ENCODE measurements at regions not wholly inside any gene's neighbourhood (a gene's known extent, or its start where the extent isn't known, plus 50 kb on each side); places are given as distances from the start of the nearest gene placed in this dataset.
"Not testable (repeated sequence)": the region's sequence is repeated elsewhere in the genome, so short reads cannot be mapped to it uniquely, and the experiment has no call there.

DNA sequence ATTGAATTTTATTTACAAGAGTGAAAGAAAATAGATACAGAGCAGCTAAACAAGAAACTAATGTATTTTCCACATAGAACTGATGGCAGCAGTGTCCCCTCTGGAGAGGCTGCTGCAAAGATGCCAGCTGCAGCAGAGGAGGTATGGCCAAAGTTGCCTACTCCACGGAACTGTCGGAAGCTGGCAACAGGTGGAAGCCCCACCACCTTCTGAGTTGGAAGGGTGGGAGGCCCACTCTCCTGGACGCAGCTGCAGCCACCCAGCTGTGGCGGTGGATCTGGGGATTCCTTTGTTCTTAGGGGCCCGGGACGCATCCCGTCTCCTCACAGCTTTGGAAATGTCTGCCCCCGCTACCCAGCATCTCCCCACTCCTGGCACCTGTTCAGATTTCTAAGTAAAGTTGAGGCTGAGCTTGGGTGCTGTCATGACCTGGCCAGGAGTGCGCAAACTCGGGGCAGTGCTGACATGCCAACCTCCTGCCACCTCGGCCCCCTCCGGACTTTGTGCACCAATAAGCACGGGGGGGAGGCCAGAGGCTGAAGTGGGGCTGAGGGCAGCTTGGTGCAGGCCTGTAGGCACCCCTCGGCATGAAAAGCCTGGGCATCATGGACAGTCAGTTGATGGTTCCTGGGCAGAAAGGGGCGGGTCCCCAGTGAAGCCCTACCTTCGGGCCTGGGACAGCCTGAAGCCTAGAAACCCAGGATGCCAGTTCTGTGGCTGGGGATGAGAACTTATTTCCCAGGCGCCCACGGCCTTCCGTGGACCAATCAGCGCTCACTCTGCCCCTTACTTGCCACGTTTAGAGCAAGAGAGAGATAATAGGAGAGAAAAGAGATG is 1071.4 kb downstream of the JRKL start:
- no peak for DNase-seq (ENCODE audit: low read depth)
- in situ Hi-C loops (cut with HindIII; ENCODE audit: low pct_unique_long_range_greater_than_20kb, low sequenced_read_pairs) = no loop called here

DNA sequence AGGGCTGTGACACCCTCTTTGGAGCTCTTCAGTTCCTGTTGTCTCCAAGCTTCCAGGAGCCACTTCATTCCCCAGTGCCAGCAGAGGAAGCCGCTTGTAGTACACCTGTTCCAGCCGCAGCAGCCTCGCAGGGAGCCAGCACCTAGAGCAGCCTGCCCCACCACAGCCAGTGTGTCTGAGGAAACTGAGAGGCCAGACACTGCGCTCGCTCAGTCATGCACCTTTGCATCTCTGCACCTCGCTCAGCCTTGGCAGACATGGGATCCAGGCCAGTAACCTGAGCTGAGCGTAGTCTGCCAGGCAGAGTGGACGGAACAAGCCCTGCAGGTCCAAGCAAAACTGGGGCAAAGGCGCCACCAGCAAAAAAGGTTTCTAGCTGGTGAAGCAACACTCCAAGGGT is 1072.1 kb downstream of the JRKL start:
- in situ Hi-C loops (cut with HindIII; ENCODE audit: low pct_unique_long_range_greater_than_20kb, low sequenced_read_pairs) = no loop called here
- DNase-seq (ENCODE audit: low read depth) = no peak

DNA sequence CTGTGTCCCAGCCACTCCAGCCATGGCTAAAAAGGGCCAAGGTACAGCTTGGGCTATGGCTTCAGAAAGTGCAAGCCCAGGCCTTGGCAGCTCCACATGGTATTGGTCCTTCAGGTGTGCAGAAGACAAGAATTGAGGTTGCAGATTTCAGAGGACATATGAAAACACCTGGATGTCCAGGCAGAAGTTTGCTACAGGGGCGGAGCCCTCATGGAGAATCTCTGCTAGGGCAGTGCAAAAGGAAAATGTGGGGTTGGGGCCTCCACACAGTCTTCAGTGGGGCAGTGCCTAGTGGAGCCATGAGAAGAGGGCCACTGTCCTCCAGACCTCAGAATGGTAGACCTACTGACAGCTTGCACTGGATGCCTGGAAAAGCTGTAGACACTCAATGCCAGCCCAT is 1074.1 kb downstream of the JRKL start:
- no peak for DNase-seq (ENCODE audit: low read depth)
- in situ Hi-C loops (cut with HindIII; ENCODE audit: low pct_unique_long_range_greater_than_20kb, low sequenced_read_pairs) = no loop called here

DNA sequence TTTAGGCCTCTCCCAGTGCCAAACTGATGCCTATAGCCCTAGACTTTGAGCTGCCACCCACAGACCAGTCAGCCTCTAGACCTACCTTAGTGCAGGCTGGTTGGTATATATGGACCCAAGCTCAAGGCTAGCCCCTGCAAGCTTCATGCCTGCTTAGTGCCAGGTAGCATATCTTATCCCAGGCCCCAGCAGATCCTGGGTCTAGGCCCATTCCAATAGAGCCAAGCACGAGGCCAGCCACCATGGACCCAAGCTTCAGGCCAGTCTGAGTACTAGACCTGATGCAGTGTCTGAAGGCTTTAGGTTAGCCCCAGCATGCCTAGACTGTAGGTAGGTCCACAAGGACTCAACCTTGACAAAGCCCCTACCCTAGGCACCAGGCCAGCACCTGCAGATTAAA is 1081.7 kb downstream of the JRKL start:
- in situ Hi-C loops (cut with HindIII; ENCODE audit: low pct_unique_long_range_greater_than_20kb, low sequenced_read_pairs) = no loop called here
- DNase-seq (ENCODE audit: low read depth) = no peak

DNA sequence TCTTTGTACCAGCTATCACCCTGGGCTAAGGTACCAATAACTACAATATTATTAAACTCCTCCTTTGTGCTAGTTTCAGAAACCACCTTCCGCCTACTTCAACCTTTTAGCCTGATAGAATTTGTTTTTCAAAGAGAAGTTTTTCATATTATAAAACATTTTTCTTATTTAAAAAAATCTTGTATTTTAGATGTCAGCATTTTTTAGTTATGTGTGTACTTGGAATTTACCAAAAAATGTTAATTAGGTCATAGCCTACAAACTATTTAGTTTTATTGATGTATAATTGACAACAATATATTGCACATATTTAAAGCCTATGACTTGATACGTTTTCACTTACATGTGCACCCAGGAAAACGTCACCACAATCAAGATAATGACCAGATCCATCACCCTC is 1097.6 kb downstream of the JRKL start:
- no peak for DNase-seq (ENCODE audit: low read depth)
- in situ Hi-C loops (cut with HindIII; ENCODE audit: low pct_unique_long_range_greater_than_20kb, low sequenced_read_pairs) = no loop called here

DNA sequence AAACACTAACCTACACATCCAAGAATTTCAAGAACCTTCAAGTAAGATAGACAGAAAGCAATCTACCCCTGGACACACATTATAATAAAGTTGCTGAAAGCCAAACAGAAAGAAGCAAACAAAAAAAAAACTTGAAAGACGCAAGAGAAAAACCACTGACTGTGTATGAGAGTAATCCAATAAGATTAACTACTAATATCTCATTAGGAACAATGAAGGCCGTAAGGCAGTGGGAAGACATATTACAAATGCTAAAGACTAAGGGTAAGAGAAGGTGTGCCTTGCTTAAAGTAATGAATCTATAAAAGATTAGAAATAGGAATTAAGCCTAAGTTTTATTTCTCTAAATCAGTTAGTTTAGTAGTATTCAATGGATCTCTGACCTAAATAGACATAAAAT is 1109.1 kb downstream of the JRKL start:
- in situ Hi-C loops (cut with HindIII; ENCODE audit: low pct_unique_long_range_greater_than_20kb, low sequenced_read_pairs) = no loop called here
- DNase-seq (ENCODE audit: low read depth) = no peak

DNA sequence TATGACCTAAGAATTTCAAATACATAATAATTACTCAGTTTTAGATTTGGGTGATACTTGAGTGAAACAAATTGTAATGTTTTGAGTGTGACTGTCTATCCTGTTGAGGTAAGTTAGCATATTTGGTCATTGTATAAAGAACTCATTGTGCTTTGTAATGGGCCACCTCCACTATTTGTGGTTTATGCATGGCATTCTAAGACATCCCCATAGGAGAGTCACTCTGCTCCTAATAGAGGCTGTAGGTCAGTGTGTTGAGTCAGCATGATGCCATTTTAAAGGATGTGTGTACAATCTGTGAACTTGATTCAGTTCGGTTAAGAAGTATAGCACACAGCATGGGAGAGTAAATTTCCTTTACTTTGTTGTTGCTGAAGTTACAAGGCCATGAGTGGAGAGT is 1112.4 kb downstream of the JRKL start:
- in situ Hi-C loops (cut with HindIII; ENCODE audit: low pct_unique_long_range_greater_than_20kb, low sequenced_read_pairs) = no loop called here
- no peak for DNase-seq (ENCODE audit: low read depth)

DNA sequence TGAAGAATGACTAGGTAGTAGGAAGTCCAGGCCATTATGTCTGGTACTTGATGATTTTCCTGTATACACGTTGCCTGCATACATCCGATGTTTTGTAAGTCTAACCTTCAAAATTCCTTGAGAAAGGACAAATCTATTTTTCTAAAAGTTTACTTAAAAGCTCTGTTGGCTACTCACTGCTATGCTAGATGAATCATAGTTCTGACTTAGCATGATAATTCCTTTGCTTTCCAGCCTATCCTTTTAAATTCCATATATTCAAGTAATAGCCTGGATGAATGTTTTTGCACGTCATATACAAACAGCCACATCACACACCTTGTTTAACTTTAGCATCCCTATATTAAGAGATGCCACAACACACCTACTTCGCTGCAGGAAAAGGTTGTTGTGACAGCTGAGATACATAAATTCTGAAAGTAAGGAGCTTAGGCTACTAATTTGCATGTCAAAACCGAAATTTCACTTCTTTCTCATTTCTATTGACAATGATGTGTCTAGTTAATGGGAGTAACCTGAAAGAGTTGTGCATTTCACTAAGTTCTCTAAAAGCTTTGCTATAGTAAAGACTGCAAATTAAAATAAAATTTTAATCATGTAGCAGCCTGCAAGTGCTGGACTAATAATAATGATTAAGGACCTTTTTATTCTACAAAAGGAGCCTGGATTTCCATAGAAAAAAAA is 1116.4 kb downstream of the JRKL start:
- in situ Hi-C loops (cut with HindIII; ENCODE audit: low pct_unique_long_range_greater_than_20kb, low sequenced_read_pairs) = no loop called here
- DNase-seq (ENCODE audit: low read depth) = no peak

DNA sequence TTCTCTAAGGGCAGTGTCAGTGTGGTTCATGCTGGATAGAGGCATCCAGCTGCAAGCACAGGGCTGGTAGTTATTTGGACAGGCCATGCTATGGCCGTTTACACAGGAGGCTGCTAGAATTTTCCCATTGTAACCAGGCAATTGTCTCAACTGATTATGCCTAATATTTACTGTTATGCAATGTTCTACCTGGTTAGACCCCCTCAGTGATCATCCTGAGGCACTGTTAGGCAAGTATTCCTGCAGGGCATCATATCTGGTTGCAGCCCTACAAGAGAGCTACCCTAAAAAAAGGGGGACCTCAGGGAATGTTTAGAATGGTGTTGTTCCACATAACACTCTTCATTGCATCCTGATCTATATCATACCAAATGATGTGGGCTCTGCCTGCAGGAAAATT is 1124.6 kb downstream of the JRKL start:
- in situ Hi-C loops (cut with HindIII; ENCODE audit: low pct_unique_long_range_greater_than_20kb, low sequenced_read_pairs) = no loop called here
- DNase-seq (ENCODE audit: low read depth) = no peak

DNA sequence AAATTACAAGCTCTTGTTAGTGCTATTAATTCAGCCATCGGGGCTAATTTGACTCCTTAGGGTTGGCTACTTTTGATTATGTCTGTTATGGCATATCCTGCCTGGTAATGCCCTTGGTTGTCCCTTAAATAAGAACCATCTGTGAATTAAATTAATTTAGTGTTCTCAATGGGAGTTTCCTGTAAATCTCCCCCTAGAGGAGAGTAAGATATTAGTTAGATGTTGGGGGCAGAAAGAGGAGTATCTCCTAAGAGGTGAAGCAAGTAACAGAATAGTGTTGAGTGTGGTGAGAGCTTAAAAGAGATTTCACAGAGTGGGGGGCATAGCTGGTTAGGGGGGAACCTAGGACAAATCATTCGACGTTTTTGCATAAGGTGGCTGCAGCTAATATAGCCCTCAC is 1126.9 kb downstream of the JRKL start:
- in situ Hi-C loops (cut with HindIII; ENCODE audit: low pct_unique_long_range_greater_than_20kb, low sequenced_read_pairs) = no loop called here
- no peak for DNase-seq (ENCODE audit: low read depth)

DNA sequence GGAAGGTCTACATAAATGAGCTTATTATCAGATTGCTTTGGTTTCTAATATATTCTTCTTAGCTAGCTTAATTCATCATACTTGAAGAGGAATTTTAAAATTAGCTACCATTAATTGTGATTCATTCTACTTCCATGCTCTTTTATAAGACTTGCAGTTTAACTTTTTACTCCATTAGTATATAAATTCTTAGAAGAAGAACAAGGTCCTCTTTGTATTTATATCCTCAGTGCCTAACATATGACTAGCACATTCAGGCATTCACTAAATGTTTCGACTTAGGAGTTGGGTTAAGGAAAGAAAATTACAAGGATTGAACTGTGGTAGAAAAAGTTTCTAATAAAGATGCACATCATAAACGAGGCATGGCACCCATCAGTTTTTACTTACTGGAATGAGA is 1135.5 kb downstream of the JRKL start:
- in situ Hi-C loops (cut with HindIII; ENCODE audit: low pct_unique_long_range_greater_than_20kb, low sequenced_read_pairs) = no loop called here
- no peak for DNase-seq (ENCODE audit: low read depth)

DNA sequence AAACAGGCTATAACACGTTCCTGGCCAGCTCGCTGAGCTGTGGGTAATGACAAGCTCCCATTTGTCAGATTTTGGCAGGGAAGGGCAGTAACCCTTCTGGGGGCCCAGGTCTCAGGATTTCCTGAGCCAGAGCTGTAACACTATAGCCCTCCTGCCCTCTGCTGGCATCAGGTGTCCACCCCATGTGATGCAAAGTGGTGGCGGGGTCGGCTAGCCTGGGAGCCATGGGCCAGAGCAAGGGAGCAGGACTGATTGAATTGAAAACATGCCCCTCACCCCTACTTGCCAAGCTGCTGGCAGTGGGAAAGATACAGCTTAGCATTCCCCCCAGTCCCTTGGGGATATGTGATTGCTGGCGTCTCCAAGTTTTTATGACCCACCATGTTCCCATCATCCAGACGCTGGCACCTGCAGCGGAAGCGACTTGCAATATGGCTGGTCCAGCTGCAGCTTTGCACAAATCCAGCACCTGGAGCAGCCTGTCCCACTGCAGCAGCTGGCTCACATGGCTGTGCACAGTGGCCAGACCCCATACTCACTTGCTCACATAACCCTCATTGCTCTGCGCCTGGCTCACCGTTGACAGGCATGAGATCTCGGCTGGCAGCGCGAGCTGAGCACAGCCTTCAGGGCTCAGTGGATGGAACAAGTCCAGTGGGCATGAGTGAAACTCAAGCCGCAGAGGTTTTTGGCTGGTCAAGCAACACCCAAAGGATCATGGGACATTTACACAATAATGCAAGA is 1147.8 kb downstream of the JRKL start:
- DNase-seq (ENCODE audit: low read depth) = no peak
- in situ Hi-C loops (cut with HindIII; ENCODE audit: low pct_unique_long_range_greater_than_20kb, low sequenced_read_pairs) = no loop called here

DNA sequence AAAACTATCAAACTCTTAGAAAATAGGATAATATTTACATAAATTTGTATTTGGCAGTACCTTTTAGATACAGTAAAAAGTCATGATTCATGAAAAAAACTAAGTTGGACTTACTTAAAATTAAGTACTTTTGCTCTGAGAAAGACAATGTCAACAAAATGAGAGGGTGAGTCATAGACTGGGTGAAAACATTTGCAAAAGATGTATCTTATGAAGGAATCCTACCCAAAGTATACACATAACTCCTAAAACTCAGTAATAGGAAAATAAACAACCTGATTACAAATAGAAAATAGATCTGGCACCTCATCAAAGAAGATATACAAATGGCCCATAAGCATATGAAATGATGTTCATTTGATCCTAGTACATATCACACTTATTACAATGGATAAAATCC is 1154.6 kb downstream of the JRKL start:
- DNase-seq (ENCODE audit: low read depth) = no peak
- in situ Hi-C loops (cut with HindIII; ENCODE audit: low pct_unique_long_range_greater_than_20kb, low sequenced_read_pairs) = no loop called here

DNA sequence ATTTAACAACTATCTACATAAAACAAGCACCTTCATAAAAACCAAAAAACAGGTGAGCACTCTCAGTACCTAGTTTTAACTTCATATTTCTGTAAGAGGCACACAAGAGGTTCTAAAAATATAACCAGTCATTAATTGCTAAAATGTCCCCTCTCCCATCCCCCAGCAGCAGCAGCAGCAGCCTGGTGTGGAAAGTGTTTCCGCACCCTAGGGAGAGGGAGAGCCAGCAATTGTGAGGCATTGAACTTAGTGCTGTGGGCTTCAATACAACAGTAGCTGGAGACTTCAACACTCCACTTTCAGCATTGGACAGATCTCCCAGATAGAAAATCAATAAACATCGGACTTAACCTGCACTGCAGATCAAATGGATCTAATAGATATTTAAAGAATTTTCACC is 1158.5 kb downstream of the JRKL start:
- DNase-seq (ENCODE audit: low read depth) = no peak
- in situ Hi-C loops (cut with HindIII; ENCODE audit: low pct_unique_long_range_greater_than_20kb, low sequenced_read_pairs) = no loop called here

DNA sequence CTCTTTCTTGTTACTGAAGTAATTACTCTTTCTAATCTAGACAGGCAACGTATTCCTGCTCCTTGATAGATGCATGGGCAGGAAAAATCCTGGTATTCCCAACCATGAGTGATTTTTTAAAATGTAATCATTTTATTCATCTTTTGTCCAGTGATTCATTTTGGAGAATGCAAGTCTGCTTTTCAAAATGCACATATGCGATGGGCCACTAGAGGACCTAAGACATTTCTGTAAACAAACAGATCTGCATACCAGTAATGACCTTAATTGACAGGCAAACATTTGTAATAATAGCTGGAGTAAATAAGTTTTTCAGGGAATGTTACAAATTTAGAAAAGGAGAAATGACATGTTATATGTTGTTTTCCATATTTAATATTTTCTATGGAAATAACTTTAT is 1167.6 kb downstream of the JRKL start:
- in situ Hi-C loops (cut with HindIII; ENCODE audit: low pct_unique_long_range_greater_than_20kb, low sequenced_read_pairs) = no loop called here
- no peak for DNase-seq (ENCODE audit: low read depth)

DNA sequence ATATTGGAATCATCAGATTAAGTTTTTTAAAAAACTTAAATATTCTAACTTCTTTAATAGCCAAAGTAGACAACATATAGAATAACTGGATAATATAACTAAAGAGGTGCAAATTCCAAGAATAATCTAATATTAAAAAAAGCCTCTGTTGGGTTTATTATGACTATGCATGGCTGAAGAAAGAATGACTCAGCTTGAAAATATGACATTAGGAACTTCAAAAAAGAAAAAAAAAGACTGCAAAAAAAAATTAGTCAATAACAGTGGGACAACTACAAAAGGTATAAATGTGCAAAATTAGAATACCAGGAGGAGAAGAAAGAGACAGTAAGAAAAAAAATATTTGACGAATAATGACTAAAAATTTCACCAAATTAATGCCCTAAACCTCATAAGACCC is 1178.0 kb downstream of the JRKL start:
- peak; percentile 10 for DNase-seq (ENCODE audit: low read depth)
- in situ Hi-C loops (cut with HindIII; ENCODE audit: low pct_unique_long_range_greater_than_20kb, low sequenced_read_pairs) = no loop called here

DNA sequence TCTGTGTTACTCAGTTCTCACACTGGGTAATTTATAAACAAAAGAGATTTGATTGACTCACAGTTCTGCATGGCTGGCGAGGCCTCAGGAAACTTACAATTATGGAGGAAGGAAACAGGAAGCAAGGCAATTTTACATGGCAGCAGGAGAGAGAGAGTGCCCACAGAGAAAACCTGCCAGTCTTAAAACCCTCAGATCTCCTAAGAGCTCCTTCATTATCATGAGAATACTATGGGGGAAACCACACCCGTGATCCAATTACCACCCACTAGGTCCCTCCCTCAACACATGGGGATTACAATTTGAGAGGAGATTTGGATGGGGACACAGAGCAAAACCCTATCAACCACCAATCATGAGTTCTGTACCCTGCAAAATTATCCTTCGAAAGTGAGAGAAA is 1180.8 kb downstream of the JRKL start:
- in situ Hi-C loops (cut with HindIII; ENCODE audit: low pct_unique_long_range_greater_than_20kb, low sequenced_read_pairs) = no loop called here
- no peak for DNase-seq (ENCODE audit: low read depth)

DNA sequence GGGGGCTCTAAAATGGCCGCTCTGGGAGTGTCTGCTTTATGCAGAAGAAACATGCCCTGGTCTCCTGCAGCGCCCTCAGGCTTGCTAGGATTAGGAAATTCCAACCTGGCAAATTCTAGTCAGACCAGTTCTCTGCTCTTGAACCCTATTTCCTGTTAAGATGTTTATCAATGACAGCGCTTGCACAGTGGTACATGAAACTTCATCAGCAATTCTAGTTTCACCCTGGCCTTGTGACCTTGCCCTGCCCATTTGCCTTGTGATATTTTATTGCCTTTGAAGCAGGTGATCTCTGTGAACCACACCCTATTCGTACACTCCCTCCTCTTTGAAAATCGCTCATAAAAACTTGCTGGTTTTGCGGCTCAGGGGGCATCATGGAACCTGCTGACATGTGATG is 1184.0 kb downstream of the JRKL start:
- DNase-seq (ENCODE audit: low read depth); in situ Hi-C loops (cut with HindIII; ENCODE audit: low pct_unique_long_range_greater_than_20kb, low sequenced_read_pairs): not testable (repeated sequence)

DNA sequence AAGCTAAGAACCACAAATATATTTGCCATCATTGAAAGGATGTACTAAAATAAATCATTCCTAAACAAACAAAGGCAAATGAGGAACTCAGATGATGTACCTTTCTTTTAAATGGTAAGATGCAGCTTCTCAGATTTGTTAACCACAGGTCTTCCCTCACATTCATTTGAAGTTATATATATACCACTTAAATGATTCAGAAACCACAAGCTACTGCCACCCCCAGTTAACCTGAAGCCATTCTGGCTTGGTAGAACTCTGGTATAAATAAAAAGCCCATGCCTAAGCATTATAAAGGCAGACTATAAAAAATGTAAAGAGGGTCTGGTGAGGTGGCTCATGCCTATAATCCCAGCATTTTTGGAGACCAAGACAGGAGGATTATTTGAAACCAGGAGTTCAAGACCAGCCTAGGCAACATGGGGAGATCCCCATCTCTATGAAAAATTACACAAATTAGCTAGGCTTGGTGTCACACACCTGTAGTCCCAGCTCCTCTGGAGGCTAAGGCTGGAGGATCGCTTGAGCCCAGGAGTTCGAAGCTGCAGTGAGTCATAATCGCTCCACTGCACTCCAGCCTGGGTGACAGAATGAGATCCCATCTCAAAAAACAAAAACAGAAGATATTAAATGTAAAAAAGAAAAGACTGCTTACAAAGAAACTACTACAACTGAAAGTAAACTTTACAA is 1185.3 kb downstream of the JRKL start:
- in situ Hi-C loops (cut with HindIII; ENCODE audit: low pct_unique_long_range_greater_than_20kb, low sequenced_read_pairs) = no loop called here
- DNase-seq (ENCODE audit: low read depth) = no peak

Measured in Caki2 (cell line).